ENCODE measurements at regions not wholly inside any gene's neighbourhood (a gene's known extent, or its start where the extent isn't known, plus 50 kb on each side); places are given as distances from the start of the nearest gene placed in this dataset.
A peak's percentile ranks its signal among the peaks of the same experiment; 100 is the strongest.
"Not testable (repeated sequence)": the region's sequence is repeated elsewhere in the genome, so short reads cannot be mapped to it uniquely, and the experiment has no call there.

DNA sequence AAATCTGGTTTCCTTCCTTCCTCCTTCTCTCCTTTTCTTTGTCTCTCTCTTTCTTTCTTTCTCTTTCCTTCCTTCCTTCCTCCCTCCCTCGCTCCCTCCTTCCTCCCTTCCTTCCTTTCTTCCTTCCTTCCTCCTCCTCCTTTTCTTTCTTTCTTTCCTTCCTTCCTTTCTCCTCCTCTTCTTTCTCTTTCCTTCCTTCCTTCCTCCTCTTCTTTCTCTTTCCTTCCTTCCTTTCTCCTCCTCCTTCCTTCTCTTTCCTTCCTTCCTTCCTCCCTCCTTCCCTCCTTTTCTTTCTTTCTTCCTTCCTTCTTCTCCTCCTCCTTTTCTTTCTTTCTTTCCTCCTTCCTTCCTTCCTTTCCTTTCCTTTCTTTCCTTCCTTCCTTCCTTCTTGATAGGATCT is 61.2 kb downstream of the VIP start:
- DNase-seq (ENCODE audit: low read depth), result no peak

DNA sequence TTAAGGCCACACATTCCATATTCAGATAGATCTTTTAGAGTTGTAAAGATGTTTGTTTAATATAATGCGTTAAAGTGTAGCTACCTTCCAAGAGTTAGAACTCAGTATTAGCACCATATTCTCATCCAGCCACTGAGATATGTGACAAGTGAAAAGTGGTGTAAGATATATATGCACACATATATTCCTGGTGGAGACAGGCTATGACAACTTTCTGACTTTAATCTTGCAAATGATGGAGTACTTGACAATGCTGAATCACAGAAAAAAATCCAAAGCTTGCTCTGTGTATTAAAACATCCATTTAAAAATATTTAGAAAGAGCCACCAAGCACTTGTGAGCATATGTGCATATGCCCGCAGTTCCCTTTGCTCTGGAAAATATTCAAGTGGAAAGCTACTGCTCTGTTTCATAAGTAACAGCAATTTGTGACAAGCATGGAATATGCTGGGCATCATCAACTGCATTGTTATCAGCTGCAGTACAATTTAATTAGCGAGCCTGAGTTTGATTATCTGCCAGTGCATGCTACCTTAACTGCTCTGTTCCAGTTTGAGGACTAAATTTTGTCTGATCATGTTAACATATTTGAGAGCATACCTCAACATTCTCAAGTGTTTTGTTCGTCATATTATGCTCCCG is 64.8 kb downstream of the VIP start:
- DNase-seq (ENCODE audit: low read depth), result no peak

DNA sequence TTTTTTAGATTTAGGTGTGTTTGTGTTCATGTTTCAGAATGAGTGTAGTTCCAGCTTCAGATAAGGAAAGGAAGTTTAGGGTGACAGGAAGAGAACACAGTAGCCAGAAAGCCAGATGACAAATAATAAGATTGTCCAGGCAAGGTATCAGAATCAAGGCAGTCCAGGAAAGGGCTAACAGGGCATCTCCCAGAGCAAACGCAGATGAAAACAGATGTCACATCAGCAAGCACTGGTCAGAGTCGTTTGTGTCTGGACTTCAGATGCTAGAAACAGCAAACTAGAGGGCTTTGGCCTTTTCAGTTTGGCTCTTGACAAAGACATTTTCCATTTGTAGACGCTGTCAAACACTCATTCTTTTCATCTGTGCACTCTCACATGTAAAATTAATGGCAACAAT is 65.5 kb downstream of the VIP start:
- no peak for DNase-seq (ENCODE audit: low read depth)

DNA sequence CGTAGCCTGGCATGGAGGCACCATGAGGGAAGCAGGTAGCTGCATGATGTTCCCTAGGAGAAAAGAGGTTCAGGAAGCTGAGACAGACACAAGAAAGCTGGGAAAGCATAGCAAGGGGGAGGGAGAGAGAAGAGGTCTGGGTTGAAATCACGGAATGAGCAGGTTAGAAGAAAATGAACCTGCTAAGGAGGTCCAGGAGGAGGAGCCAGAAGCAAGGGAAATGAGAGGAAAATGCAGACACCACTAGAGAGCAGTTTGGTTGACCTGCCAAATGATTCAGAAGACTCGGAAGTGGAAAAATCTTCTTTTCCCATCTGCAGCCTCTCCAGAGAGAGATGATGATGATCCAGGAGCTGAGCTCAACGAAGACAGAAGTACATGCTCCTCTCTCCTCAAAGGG is 70.9 kb downstream of the VIP start:
- DNase-seq (ENCODE audit: low read depth), result no peak

DNA sequence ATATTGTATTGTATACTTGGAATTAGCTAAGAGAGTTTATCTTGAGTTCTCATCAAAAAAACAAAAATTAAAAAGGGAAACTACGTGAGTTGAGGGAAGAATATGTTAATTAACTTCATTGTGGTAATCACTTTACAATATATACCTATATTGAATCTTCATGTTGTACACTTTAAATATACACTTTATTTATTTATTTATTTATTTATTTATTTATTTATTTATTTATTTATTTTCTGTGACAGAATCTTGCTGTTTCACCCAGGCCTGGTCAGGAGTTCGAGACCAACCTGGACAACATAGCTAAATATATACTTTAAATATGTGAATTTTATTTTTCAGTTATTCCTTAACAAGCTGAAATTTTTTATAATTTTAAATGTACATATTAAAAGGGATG is 74.1 kb downstream of the VIP start:
- DNase-seq (ENCODE audit: low read depth), result no peak

DNA sequence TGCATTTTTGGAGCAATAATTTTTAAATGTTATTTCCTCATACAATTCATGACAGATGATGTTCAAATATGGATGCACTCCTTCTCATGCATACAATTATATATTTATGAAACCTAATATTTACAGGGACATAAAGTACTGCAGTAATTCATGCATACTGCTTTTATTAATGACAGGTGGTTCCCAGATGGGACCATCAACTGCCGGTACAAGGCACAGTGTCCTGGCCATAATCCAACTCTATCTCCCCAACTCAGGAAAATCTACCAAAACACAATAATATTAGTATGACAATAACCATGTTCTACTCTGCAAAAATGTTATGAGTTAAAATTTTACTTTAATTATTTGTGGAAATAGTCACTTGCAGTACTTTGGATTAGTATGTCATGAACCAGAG is 77.8 kb downstream of the VIP start:
- no peak for DNase-seq (ENCODE audit: low read depth)

DNA sequence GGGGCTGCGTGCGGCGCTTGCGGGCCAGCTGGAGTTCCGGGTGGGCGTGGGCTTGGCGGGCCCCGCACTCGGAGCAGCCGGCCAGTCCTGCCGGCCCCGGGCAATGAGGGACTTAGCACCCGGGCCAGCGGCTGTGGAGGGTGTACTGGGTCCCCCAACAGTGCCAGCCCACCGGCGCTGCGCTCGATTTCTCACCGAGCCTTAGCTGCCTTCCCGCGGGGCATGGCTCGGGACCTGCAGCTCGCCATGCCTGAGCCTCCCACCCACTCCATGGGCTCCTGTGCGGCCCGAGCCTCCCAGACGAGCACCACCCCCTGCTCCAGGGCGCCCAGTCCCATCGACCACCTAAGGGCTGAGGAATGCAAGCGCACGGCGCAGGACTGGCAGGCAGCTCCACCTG is 83.8 kb downstream of the VIP start:
- not testable (repeated sequence) for DNase-seq (ENCODE audit: low read depth)

DNA sequence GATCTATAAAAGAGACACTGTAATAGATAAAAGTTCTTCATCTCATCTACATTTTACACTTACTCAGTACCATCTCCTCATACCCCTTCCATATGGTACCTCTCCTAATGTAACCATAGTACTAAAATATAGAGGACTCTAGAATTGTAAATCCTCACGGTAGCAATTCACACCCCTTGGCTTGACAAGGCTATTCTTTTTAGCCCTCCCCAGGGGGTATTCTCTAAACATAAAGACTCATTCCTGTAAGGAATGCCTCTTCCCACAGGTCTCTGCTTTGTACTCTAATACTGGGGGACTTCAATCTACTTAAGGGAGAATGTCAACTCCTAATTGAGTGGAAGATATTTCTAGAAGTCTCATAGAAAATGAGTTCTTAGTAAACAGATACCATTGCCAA is 85.9 kb downstream of the VIP start:
- DNase-seq (ENCODE audit: low read depth), result no peak

DNA sequence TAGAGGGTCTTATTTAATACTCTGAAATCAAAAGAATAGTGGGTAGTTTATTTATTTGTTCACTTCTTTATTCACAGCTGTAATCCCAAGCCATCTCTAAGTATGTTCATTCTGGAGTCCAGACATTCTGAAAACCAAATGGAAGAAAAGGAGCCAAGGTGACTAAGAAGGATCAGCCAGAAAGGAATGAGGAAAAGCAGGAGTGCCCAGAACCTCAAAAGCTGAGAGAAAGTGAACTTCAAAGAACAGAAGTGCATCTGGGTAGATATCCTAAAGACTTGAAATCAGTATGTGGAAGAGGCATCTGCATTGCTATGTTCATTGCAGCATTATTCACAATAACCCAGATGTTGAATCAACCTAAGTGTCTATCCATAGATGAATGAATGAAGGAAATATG is 94.8 kb downstream of the VIP start:
- DNase-seq (ENCODE audit: low read depth), result no peak

DNA sequence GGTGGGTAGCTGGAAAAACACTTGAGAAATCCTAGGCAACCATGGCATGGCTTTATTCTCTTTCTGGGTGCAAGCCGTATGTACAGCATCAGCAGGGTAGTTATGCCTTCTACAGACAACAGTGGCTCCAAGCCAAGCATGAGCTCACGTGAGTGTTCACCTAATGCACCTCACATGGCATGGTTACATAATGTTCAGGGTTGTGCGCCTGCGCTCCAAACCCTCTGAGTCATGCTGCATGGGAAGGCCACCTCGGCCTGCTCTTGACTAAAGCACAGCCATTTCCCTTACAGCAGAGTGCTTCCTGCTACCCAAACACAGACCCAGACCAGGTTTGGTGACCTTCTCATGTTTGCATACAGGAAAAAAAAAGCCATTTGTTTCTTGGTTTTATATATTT is 96.2 kb downstream of the VIP start:
- peak; percentile 10 for DNase-seq (ENCODE audit: low read depth)

DNA sequence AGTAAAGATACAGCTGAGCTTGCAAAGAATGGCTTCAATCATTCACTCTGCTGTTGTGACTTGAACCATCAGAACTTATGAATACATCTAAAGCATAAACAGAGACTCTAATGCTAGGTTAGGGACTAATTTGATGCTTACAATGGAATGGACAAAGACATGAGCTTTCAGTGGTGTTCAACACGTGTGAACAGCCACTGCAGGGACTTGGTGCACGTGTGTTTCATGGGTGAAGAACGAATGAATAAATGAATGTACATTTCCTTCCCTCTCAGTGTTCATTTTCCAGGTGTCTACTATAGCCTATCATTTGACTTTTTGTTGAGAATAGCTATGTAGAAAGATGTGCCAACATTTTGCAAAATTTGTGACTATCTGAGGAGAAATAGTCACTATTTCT is 98.3 kb downstream of the VIP start:
- no peak for DNase-seq (ENCODE audit: low read depth)

DNA sequence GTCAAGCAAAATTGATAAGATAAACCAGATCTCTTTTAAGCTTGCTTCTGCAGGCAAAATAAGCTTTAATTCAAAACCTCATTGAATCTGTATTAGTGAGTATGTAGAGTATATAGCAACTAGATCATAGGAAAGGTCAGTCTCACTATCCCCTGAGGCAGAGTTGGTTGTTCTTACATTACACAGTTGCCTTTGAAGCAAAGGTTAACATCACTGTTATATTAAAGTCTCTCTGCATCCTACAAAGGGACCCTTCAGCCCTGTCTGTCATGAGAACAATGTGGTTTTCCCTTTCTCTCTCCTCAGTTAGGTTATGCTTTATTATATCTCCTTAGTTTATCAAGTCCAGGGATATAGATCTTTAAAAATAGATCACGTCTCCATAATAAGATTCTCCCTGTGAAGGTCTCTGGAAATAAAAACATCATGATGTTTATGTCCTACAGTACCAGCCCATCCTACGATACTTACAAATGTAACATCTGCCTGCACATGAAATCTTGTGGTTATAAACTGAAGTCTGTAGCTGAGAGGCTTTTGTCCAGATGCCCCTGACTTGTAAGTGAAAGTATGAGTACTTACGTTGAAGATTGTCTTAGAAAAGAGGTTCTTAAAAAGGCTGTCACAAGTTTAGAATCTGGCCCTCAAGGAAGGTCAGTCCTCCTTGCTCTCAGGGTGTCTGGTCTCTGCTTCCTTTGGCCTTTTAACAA is 103.6 kb downstream of the VIP start:
- DNase-seq (ENCODE audit: low read depth), result no peak

DNA sequence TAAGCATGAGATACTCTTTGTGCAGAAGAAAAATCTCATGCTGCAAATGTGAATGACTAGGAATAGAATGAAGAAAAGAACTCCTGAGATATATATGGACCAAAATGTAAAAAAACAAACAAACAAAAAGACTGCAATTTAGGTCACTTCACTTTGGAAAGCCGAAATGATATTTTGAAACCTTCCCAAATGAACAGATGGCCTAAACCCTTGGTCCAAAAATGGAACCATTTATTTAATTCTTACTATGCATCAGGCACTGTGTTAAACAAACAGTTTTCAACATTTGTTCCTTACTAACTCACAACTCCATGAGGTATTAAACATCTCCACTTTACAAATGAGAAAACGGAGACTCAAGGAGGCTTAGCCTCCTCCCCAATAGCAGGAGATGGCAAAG is 107.5 kb downstream of the VIP start:
- DNase-seq (ENCODE audit: low read depth), result no peak

DNA sequence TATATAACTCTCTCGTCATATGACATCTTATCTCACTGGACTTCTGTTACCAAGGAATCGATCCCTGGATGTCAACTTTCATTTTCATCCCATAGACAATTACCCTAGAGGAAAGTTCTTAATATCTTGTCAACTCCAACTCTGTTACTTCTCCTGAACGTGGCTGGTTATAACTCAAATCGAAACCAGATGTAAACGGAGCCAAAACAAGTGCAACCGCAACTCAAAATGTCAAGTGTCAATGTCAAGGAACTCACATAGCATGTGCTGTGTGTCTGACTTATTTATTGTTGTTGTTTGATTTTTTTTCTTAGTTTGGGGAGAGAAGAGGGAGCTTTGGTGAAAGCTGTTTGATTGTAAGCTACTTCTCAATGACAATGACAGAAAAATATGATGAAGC is 108.6 kb downstream of the VIP start:
- DNase-seq (ENCODE audit: low read depth), result no peak

DNA sequence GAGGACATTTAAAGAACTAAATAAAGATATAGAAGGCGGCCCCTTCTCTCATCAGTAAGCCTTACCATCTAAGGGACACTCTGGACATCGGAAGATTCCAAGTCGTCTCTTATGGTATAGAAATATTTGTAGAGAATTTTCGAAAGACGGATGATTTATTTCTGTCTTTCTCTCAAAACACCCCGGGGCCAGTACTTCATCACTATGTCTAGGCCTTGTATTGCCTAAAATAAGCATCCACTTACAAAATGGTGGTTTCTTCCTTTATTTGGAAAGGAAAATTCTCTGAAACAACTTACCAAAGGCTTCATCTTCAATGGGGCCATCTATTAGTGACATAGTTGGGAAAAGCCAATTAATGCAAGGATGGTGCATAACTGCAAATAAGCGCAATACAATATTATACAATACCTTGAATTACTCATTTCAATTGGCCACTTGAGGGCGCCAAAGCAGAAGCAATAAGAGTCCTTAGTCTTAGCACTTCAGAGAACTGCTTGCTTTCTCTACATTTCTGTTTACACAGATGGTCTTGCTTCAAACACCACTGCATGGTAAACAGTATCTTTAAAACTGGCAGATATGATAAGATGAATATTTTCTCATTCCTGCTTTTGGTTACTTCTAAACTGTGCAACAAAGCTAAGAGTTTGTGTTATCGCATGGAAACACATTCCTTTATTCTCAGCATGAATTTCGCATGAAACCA is 113.2 kb downstream of the VIP start:
- DNase-seq (ENCODE audit: low read depth), result peak; percentile 63

DNA sequence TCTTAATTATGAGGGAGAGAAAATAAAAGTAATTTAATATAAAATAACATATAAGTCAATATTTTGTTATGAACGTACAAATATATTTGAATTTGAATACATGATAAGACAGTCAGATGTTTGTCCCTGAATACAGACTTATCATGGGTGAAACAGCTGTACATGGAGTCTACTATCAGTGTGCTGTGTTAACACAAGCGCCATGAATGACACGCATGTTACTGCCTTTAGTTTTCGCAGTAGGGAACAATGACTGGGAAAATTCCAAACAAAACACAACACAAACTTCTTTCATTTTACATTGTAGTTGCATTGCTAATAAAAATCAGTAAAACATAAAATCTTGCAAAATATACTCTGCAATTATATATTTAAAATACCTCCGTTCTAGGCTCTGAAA is 108.6 kb downstream of the FBXO5 start:
- no peak for DNase-seq (ENCODE audit: low read depth)

DNA sequence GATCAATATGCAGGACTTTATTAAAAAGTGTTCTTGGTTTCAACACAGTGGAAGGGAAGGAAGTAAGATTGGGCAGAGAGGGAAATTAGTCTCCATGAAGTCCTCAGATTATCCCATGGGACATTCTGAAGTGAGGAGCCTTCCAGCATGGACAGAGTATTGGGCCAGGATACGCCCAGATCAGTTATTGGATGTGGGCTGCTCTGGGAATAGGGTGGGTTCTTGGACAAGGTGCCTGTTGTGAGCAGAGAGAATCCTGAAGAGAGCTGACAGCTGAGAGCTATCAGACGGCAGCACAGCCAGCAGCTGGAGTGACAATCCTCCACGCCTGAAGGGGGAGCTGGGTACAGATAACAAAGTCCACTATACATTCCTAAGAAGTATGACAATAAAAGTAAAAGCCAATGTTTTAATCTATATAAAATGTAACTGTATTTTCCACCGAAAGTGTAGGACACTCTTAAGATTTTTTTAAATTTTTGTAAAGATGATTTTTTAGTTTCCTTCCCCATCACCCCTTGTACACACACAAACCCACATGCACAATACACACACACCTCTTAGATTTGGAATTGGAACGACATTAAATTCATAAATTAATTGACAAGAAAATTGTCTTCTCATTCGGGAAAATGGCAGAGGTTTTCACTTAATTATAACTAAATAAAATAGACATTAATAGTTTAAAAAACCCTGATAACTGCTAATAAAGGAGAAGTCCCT is 107.8 kb downstream of the FBXO5 start:
- no peak for DNase-seq (ENCODE audit: low read depth)

DNA sequence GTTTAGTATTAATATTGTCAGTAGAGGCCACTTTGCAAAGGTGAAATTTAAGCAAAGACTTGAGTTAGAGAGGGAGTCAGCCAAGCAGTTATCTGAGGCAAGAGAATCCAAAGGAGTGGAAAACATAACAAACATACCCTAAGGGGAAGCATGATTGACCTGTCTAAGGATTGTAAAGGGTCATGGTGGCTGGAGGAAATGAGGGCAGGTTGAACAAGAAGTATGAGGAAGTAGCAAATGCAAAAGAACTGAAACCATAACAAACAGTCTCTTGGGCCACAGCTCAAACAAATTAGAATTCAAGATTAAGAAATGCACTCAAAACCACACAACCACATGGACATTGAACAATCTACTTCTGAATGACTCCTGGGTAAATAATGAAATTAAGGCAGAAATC is 103.2 kb downstream of the FBXO5 start:
- no peak for DNase-seq (ENCODE audit: low read depth)

DNA sequence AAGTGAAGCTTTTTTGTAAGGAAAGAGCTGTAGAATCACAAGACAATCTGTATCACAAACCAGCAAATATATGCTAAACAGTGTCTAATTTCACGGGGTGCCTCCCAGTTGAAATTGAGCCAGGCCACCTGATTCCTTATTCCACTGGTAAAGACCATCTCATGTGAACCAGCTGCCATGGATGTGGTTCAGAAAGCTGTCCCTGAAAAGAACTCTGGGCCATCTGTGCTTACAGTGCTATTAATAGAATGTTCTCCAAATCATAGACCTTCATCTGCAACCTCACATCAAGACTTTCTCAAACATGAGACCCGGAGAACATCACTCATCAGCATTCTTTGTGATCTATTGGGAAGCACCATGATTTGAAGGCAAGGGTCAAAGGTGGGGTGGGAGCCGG is 89.7 kb downstream of the FBXO5 start:
- no peak for DNase-seq (ENCODE audit: low read depth)

DNA sequence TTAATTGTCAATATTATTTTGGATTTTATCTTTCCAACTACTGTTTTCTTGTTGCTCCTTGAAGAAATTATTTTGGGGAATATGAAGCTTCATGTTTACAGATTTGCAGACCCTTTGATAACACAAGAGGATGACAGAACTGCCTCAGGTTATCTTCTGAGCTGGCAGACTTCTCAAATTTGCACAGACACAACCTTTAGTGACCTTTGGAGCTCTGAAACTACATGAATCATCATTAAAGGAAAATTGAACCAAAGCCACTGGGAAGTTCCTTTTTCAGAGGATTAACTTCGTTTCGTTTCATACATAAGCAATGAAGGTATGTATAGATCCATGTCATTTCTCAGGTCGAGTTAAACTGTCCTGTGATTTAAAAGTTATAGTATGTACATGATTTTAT is 85.9 kb downstream of the FBXO5 start:
- DNase-seq (ENCODE audit: low read depth), result no peak

DNA sequence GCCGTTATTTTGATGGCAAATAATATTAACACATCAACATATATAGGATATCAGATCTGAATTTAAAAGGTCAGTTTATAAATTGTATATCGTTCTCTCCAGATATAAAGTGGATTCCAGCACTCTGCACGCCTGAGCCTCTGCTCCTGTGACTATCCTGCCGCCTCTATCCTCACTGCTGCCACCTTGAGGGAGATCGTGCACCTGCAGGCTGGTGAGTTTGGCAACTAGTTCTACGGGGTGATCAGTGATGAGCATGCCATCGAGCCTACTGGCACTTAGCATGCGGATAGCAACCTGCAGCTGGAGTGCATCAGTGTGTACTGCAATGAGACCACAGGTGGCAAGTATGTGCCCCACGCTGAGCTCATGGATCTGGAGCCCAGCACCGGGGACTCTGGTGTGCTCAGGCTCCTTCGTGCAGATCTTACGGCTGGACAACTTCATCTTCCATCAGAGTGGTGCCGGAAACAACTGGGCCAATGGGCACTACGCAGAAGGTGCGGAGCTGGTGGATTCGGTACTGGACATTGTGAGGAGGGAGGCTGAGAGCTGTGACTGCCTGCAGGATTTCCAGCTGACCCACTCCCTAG is 84.9 kb downstream of the FBXO5 start:
- DNase-seq (ENCODE audit: low read depth), result peak; percentile 56

DNA sequence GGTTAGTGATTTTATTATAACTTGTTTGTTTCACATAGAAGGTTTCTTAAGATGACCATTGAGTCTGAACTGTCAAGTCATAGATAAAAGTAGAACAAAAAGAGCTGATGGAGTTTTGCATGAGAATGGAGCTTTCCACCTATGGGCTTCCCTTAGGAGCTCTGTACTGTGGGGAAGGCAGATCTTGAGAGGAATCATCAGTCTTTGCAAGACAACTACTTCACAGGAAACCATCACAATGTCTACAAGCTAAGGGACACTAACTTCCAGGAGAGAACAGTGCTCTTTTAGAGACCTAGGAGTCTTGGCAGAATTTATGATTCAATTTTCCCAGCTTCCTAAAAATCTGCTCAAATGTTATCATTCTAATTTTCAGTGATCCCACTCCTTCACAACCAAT is 78.2 kb downstream of the FBXO5 start:
- no peak for DNase-seq (ENCODE audit: low read depth)
